GM10248 (cell line): ENCODE measurements at regions not wholly inside any gene's neighbourhood (a gene's known extent, or its start where the extent isn't known, plus 50 kb on each side); places are given as distances from the start of the nearest gene placed in this dataset.

Source experiments
- CTCF ChIA-PET: fragments of 300-600 bp; sonication (Branson Sonifier 250); formaldehyde crosslinking; extraction: SDS; loops from one replicate; lab custom pipeline; 2021; ENCODE audit warnings: antibody characterized with exemption; lab: Yijun Ruan, JAX
- POLR2A ChIA-PET: fragments of 350-650 bp; sonication (Branson Sonifier 250); formaldehyde crosslinking; extraction: SDS; loops from one replicate; lab custom pipeline; 2020; ENCODE audit warnings: antibody characterized with exemption; lab: Yijun Ruan, JAX
- DNase-seq: peaks from one replicate; pipeline ENCODE4 v3.0.0; 2012; ENCODE audit errors: extremely low spot score
- CTCF ChIP-seq: IDR thresholded peaks from 2 replicates; pipeline ENCODE4 v1.5.1; 2012; ENCODE audit warnings: mild to moderate bottlenecking, low read depth; ENCODE audit errors: extremely low read depth, missing control alignments, control extremely low read depth

- ChIA-PET POLR2A (no interaction called here), CTCF (interaction anchor here (0.8 to 2.0 kb wide), 5 partner anchors 10 to 589 kb away, joined by 3 to 7 read pairs (median 3); no protein-coding TSS in a partner anchor)
- DNase-seq: no peak
- no peak for TF ChIP-seq CTCF
Observed at GRCh38 chr10:111206521-111206920, 129.7 kb downstream of the ADRA2A start.

DNA sequence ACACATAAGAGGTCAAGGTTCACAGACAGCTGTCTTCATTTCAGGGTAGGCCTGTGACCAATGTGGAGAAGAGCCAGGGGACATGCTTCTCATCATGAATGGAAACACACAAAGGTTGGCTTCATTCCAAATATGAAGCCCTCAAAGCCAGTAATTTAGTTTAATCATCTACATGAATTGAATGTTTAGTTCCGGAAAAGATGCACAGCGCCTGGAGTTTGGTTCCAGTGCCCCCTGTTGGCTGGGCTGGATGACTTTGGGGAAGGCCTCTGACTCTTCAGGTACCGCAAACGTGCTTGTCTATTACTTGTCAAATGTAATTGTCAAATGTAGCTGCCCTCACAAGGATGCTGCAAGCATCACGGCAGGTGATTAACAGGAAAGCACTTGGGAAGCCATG is 130.7 kb downstream of the ADRA2A start:
- no peak for DNase-seq
- peak; percentile 18 for TF ChIP-seq CTCF
- POLR2A ChIA-PET: no interaction called here
- CTCF ChIA-PET: interaction anchor here (1.0 to 2.0 kb wide), 4 partner anchors 19 to 590 kb away, joined by 3 to 7 read pairs (median 4); no protein-coding TSS in a partner anchor

- TF ChIP-seq CTCF: no peak
- ChIA-PET CTCF (interaction anchor here (1.3 kb wide), 1 partner anchor 464 kb away, joined by 4 read pairs; no protein-coding TSS in a partner anchor), POLR2A (no interaction called here)
- DNase-seq: no peak
Observed at GRCh38 chr10:111208951-111209350, 132.1 kb downstream of the ADRA2A start.

- DNase-seq: no peak
- POLR2A ChIA-PET: no interaction called here
- CTCF ChIA-PET: no interaction called here
- TF ChIP-seq CTCF: no peak
Observed at GRCh38 chr10:111209692-111210091, 132.9 kb downstream of the ADRA2A start.

DNA sequence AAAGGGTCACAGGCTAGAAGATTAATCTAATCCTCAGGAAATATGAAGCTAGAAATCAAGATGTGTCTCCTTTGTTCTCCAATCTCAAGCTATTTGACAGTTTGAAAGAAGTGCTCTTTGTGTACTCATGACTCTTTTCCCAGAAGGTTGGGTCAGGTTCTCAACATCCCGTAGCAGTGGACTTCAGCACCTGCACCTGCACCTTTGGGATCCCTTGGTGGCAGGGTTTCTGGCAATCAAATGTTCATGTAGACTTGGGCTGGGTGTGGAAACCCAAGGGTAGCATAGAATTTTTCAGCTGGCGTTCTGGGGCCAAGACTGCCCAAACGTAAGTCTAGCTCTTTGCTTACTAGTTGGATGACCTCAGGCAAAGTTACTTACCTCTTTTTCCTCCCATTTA is 134.4 kb downstream of the ADRA2A start:
- DNase-seq: no peak
- POLR2A ChIA-PET: no interaction called here
- CTCF ChIA-PET: interaction anchor here (1.2 kb wide), 1 partner anchor 465 kb away, joined by 3 read pairs; no protein-coding TSS in a partner anchor
- TF ChIP-seq CTCF: no peak

DNA sequence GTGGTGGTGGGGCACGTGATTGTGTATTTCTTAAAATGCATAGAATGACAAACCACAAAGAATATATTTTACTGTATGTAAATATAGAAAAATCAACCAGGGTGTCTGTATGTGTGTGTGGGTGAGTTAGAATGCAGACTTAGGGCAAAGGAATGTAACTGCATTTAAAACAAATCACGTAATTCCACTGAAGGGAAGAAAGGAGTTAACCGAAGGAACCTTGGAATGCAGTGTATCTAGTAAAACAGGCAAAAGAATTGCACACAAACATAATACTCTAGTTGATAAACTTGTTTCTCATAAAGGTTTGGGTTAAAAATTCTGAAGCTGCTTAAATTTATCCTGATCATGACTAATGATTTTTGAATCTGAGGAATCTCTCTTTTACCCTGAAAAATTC is 134.9 kb downstream of the ADRA2A start:
- POLR2A ChIA-PET: no interaction called here

More for the DNA sequence above, 134.9 kb downstream of the ADRA2A start:
- TF ChIP-seq CTCF: no peak
- CTCF ChIA-PET: no interaction called here
- no peak for DNase-seq
